IPS DF 19.7 (cell line): ENCODE measurements at regions not wholly inside any gene's neighbourhood (a gene's known extent, or its start where the extent isn't known, plus 50 kb on each side); places are given as distances from the start of the nearest gene placed in this dataset.
"Not testable (repeated sequence)": the region's sequence is repeated elsewhere in the genome, so short reads cannot be mapped to it uniquely, and the experiment has no call there.

Experiments
- DNase-seq: peaks from one replicate; pipeline ENCODE4 v3.0.0-alpha.2; 2013; ENCODE audit warnings: low read depth, low spot score

DNA sequence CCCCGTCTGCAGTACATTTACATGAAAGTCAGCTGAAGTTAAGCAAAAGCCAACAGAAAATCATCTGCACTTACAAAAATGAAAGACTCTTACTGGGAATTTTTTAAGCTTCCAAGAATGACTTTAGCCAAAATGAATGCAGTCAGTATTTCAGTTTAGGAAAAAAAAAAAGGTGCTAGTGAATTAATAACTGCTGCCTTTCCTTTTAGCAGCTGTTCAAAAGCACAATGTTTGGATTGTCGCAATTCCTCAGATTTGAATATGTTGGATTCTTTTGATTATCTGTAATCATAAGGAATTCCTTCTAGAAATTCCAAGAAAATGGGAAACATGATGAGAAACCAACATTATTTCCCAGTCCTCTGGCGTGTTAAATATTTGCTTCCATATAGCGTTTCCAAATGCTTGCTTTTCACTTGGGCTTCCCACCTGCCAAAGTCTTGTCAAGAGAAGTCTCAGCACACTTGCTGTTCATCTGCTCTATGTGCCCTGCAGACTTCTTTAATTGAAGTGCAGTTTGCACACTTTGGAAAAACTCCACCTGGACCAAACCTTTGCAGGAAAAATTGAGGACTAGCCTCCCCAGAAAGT lies 653.0 kb upstream of the SLC39A10 start:
- no peak for DNase-seq

DNA sequence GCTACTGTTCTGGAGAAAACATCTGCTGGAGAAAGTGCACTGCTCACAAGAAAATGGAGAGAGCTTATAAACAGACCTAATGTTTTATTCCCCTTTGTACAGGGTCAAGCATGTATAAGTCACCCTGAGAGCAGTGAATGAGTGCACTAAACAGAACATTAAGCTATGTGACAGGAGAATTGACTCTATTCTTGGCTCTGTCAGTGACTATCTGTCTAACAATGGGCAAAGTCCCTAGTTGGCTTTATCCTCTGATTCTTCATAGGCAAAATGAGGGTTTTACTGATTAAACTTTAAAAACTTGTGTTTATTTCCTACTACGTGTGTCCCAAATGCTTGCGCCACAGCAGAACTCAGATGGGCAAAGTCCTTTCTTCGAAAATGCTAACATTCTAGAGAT lies 655.1 kb upstream of the SLC39A10 start:
- no peak for DNase-seq

- no peak for DNase-seq
These were observed 657.3 kb upstream of the SLC39A10 start for GRCh38 chr2:194999771-195000170.

GRCh38 chr2:194992648-194993047 lies 664.4 kb upstream of the SLC39A10 start:
- DNase-seq, result no peak

GRCh38 chr2:194985258-194985657 lies 671.8 kb upstream of the SLC39A10 start:
- no peak for DNase-seq

GRCh38 chr2:194962254-194962653 lies 694.8 kb upstream of the SLC39A10 start:
- DNase-seq, result no peak

- DNase-seq, result no peak
These were observed 702.8 kb upstream of the SLC39A10 start for GRCh38 chr2:194954218-194954617.

GRCh38 chr2:194946826-194947225 lies 710.2 kb upstream of the SLC39A10 start:
- no peak for DNase-seq

DNA sequence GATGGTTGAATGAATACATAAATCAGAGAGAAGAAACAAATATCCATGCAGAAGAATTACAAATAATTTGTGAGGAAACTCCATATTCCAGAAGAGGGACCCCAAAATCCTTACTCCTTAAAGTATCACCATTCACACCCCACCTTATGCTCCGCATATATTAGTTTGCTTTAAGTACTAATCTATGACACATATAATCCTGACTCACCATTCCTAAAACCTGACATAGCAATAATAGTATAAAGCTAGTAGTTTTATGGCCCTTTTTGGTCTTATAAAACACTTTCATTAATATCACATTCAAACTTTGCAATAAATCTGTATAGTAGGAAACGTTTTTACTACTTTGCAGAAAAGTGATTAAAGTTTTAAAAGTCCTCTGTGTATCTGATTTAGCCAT lies 719.0 kb upstream of the SLC39A10 start:
- no peak for DNase-seq

- no peak for DNase-seq
These were observed 729.5 kb upstream of the SLC39A10 start for GRCh38 chr2:194927489-194927888.

DNA sequence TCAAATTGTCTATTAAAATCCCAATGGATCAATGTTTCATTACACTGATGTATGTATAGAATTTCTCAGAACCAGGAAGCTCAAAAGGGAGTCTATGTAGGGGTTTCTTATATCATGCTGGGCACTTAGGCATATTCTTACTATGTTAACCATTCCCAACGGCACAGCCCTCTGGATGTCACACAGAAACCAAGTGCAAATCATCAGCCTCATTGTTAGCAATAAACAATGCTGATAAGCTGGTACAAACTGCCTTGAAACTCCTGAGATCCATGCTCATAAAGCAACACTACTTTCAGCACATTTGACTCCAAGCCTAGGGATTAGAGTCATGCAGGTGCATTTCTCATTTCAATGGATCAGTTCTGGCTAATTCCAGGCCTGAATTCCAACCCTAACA lies 730.2 kb upstream of the SLC39A10 start:
- no peak for DNase-seq

GRCh38 chr2:194925742-194926141 lies 731.3 kb upstream of the SLC39A10 start:
- DNase-seq, result no peak

DNA sequence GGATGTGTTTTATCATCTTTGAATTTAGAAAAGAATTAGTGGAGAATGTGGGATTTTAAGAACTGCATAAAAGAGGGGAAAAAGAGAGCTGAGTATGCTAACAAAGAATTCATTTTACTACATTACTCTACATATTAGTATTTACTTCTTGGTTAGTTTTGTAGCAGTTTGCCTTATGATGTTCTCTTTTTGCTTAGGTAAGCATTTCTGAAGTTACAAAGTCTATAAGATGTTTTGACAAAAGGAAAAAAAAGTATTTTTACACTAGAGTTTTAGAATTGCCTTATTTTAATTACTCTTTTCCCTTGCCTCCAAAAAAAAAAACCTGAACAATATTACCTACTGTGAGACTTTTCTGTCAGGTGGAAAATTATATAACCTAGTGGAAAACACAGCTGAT lies 739.5 kb upstream of the SLC39A10 start:
- no peak for DNase-seq

GRCh38 chr2:194915485-194915884 lies 741.5 kb upstream of the SLC39A10 start:
- DNase-seq, result no peak

DNA sequence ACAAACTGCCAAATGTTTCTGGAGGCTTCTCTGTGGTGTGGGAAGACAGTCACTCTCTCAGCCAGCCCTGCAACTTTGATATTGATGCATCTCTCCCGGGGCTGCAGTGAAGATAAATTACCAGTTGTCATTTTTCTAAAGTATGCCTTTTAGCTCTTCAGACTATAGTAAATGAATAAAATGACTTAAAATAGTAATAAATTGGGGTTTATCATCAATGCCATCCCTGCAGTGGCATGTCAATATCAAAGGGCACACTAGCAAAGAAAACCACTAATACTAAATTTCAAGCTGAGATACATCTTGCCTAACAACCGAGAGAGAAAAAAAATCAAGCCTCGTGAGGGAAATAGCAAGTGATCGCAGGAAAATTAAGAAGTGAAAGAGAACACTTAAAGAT lies 749.5 kb upstream of the SLC39A10 start:
- DNase-seq, result no peak

DNA sequence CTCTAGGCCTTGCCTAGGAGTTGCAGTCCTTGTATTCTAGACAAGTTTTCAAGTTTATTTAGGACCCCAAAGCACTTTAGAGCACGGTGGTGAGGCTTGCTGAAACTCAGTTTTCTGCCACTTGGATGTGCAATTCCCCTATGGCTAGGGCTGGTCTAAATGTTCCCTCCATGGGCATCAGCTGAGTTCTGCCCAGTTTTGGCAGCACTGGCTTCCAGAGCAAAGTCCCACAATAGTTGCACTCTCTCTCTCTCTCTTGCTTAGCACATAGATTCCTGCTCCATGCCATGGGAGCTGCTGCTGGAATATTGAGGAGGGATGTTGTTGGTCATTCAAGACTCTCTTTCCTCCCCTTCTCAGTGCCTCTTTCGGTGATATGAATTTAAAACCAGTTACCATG lies 760.2 kb upstream of the SLC39A10 start:
- no peak for DNase-seq

DNA sequence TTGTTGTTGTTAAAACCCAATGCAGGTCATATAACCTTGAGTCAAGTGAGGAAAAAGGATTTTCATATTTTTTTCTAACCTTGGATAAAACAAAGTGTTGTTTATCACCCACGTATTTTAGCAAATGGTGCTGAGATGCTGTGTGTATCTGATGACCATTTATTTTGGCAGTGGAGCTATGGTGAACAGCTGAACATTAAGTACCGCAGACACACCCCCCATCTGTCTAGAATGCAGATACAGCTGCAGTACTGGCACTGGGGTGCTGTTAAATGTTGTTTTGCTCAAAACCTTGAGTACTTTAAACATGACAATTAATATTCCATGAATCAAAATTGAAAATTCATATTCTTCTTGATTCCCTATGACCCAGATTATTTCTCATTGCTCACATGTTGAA lies 773.3 kb upstream of the SLC39A10 start:
- no peak for DNase-seq

- no peak for DNase-seq
These were observed 786.0 kb upstream of the SLC39A10 start for GRCh38 chr2:194870974-194871535.

- no peak for DNase-seq
These were observed 789.7 kb upstream of the SLC39A10 start for GRCh38 chr2:194867328-194867727.

DNA sequence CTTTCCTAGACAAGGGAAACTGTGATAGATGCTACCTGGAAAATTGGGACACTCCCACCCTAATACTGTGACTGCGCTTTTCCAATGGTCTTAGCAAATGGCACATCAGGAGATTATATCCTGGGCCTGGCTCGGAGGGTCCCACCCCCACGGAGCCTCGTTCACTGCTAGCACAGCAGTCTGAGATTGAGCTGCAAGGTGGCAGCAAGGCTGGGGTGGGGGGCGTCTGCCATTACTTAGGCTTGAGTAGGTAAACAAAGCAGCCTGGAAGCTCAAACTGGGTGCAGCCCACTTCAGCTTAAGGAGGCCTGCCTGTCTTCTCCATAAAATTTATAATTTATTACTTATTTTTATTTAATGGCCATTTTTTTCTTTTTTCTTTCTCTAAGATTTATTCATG lies 802.1 kb upstream of the SLC39A10 start:
- no peak for DNase-seq

DNA sequence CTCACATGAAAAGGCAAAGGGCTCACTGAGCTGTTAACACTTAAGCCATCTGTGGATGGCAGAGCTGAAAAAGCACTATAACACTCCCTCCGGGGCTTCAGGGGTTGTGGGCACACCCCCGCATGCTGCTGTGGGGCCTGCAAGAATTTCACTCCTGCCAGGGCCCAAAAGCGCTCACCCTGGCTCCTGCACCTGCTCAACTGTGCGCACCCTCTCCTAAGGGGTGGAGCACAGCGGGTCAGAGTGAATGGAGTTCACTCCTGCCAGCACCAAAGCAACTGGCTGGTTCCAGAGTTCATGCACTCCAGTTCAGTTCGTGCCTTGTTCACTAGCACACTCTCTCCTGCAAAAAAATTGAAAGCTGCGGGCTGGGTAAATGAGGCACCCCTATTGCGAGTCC lies 814.2 kb upstream of the SLC39A10 start:
- no peak for DNase-seq

DNA sequence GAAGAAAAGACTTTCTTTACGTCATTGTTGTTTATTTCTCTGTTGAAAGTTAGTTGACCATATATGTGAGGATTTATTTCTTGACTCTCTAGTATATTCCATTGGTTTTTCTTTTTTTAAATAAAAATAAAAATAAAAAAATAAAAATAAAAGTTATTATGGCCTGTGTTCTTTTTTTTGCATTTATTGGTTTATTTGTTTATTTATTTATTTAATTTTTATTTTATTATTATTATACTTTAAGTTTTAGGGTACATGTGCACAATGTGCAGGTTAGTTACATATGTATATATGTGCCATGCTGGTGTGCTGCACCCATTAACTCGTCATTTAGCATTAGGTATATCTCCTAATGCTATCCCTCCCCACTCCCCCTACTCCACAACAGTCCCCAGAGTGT lies 822.7 kb upstream of the SLC39A10 start:
- not testable (repeated sequence) for DNase-seq

DNA sequence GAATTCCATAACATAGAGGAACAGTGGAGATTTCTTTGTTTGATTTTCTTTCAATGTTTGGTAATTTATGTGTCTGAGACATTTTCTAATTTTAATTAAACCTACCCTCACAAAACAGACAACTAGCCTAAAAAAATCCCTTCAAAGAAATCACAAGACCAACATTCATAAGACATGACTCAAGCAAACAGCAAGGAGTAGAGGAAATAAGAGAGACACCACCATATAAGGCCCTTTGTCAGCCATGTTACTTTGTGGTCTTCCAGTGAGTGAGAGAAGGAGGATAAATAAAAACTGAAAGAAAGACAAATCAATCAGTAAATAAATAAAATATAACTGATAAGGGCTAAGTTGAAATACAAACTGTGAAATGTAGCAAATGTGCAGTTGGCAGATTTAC lies 830.8 kb upstream of the SLC39A10 start:
- DNase-seq, result no peak

- no peak for DNase-seq
These were observed 832.6 kb upstream of the SLC39A10 start for GRCh38 chr2:194824450-194824849.
